Glutamatergic neuron (in vitro differentiated cells): ENCODE measurements at regions not wholly inside any gene's neighbourhood (a gene's known extent, or its start where the extent isn't known, plus 50 kb on each side); places are given as distances from the start of the nearest gene placed in this dataset.

ENCODE experiments used
- DNase-seq: peaks from one replicate; pipeline ENCODE4 v3.0.0; 2022
- H3K27ac Mint-ChIP-seq: one replicate; pipeline ENCODE4 v1.8.0; 2020; ENCODE audit warnings: mild to moderate bottlenecking, mixed read lengths, inconsistent platforms; ENCODE audit not compliant: unreplicated experiment
- H3K27me3 Mint-ChIP-seq: one replicate; pipeline ENCODE4 v1.8.0; 2020; ENCODE audit warnings: mild to moderate bottlenecking, moderate library complexity, mixed read lengths, inconsistent platforms; ENCODE audit not compliant: unreplicated experiment
- H3K36me3 Mint-ChIP-seq: one replicate; pipeline ENCODE4 v1.8.0; 2020; ENCODE audit warnings: mild to moderate bottlenecking, mixed read lengths, inconsistent platforms; ENCODE audit not compliant: unreplicated experiment
- H3K4me1 Mint-ChIP-seq: one replicate; pipeline ENCODE4 v1.8.0; 2020; ENCODE audit warnings: mild to moderate bottlenecking, low read depth, mixed read lengths, inconsistent platforms; ENCODE audit not compliant: unreplicated experiment
- H3K4me3 Mint-ChIP-seq: one replicate; pipeline ENCODE4 v1.8.0; 2020; ENCODE audit warnings: mild to moderate bottlenecking, mixed read lengths, inconsistent platforms; ENCODE audit not compliant: unreplicated experiment
- H3K9me3 Mint-ChIP-seq: one replicate; pipeline ENCODE4 v1.8.0; 2020; ENCODE audit warnings: mild to moderate bottlenecking, moderate library complexity, mixed read lengths, inconsistent platforms; ENCODE audit not compliant: unreplicated experiment
- CTCF ChIP-seq: fragments of 200-600 bp; sonication (generic); IDR thresholded peaks from one replicate; pipeline ENCODE4 v1.5.0; 2021; ENCODE audit not compliant: partially characterized antibody, unreplicated experiment

GRCh38 chr6:12509060-12509459, 207.5 kb upstream of the PHACTR1 start:
- Mint-ChIP-seq H3K4me3 (no peak overlapping the region), H3K27me3 (no peaks in the 10 kb centered on the region), H3K9me3 (no peaks in the 10 kb centered on the region), H3K4me1 (no peaks in the 10 kb centered on the region), H3K27ac (no peak overlapping the region), H3K36me3 (no peaks in the 10 kb centered on the region)
- DNase-seq, result no peak
- no peak for TF ChIP-seq CTCF

GRCh38 chr6:12516070-12516469, 200.5 kb upstream of the PHACTR1 start:
- H3K27ac Mint-ChIP-seq, result no peak overlapping the region
- H3K36me3 Mint-ChIP-seq, result no peaks in the 10 kb centered on the region
- TF ChIP-seq CTCF, result no peak
- H3K27me3 Mint-ChIP-seq, result no peaks in the 10 kb centered on the region
- H3K4me1 Mint-ChIP-seq, result no peaks in the 10 kb centered on the region
- no peak for DNase-seq
- no peak overlapping the region for H3K4me3 Mint-ChIP-seq
- peaks cover 2% of the 10 kb centered on the region for H3K9me3 Mint-ChIP-seq

DNA sequence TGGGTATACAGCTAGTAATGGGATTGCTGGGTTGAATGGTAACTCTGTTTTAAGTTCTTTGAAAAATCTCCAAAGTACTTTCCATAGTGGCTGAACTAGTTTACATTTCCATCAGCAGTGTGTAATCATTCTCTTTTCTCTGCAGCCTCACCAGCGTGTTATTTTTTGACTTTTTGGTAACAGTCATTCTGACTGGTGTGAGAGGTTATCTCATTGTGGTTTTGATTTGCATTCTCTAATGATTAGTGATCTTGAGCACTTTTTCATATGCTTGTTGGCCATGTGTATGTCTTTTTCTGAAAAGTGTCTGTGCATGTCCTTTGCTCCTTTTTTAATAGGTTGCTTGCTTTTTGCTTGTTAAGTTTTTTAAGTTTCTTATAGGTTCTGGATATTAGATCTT, 194.2 kb upstream of the PHACTR1 start:
- no peak for DNase-seq
- no peak overlapping the region for H3K4me3 Mint-ChIP-seq
- TF ChIP-seq CTCF, result no peak
- H3K27me3 Mint-ChIP-seq, result no peaks in the 10 kb centered on the region
- H3K36me3 Mint-ChIP-seq, result no peaks in the 10 kb centered on the region
- no peaks in the 10 kb centered on the region for H3K4me1 Mint-ChIP-seq
- peaks cover 2% of the 10 kb centered on the region for H3K9me3 Mint-ChIP-seq
- H3K27ac Mint-ChIP-seq, result no peak overlapping the region

DNA sequence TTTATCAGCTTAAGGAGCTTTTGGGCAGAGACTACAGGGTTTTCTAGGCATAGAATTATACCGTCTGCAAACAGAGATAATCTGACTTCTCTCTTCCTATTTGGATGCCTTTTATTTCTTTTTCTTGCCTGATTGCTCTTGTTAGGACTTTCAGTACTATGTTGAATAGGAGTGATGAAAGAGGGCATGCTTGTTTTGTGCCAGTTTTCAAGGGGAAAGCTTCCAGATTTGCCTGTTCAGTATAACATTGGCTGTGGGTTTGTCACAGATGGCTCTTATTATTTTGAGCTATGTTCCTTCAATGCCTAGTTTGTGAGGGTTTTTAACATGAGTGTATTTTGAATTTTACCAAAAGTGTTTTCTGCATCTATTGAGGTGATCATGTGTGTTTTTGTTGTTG, 192.8 kb upstream of the PHACTR1 start:
- Mint-ChIP-seq H3K27me3 (no peaks in the 10 kb centered on the region), H3K27ac (no peak overlapping the region)

DNA sequence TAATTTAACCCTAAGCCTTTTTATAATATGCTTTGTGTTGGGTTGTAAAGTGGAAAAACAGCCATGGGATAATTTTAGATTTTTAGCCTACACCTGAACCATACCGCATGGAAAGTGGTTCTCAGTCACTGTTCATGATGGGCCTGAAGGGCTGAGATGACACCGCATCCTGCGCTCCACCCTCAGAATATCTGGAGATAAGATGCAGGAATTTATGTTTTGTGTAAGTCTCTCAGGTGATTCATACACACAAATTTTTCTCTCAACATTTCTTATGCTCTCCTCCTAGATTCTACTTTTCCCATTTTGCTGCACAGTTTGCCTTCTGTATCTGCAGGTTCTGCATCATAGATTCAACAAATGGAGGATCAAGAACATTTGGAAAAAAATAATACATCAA, 191.3 kb upstream of the PHACTR1 start:
- TF ChIP-seq CTCF, result no peak
- no peaks in the 10 kb centered on the region for H3K27me3 Mint-ChIP-seq
- DNase-seq, result no peak
- H3K4me3 Mint-ChIP-seq, result no peak overlapping the region
- H3K9me3 Mint-ChIP-seq, result no peaks in the 10 kb centered on the region
- no peak overlapping the region for H3K27ac Mint-ChIP-seq
- no peaks in the 10 kb centered on the region for H3K36me3 Mint-ChIP-seq
- H3K4me1 Mint-ChIP-seq, result peaks cover 9% of the 10 kb centered on the region

More for the DNA sequence above, 192.8 kb upstream of the PHACTR1 start:
- Mint-ChIP-seq H3K4me1 (peaks cover 3% of the 10 kb centered on the region), H3K9me3 (no peaks in the 10 kb centered on the region), H3K36me3 (no peaks in the 10 kb centered on the region), H3K4me3 (no peak overlapping the region)
- no peak for DNase-seq
- TF ChIP-seq CTCF, result no peak
